Fibroblast of skin of scalp (primary cell): ENCODE measurements at regions not wholly inside any gene's neighbourhood (a gene's known extent, or its start where the extent isn't known, plus 50 kb on each side); places are given as distances from the start of the nearest gene placed in this dataset.
"Not testable (repeated sequence)": the region's sequence is repeated elsewhere in the genome, so short reads cannot be mapped to it uniquely, and the experiment has no call there.

Experiments
- DNase-seq: peaks from one replicate; pipeline ENCODE4 v3.0.0-alpha.2; 2013

GRCh38 chr7:46932676-46933424 lies 649.1 kb downstream of the TNS3 start:
- DNase-seq, result peak; percentile 99

DNA sequence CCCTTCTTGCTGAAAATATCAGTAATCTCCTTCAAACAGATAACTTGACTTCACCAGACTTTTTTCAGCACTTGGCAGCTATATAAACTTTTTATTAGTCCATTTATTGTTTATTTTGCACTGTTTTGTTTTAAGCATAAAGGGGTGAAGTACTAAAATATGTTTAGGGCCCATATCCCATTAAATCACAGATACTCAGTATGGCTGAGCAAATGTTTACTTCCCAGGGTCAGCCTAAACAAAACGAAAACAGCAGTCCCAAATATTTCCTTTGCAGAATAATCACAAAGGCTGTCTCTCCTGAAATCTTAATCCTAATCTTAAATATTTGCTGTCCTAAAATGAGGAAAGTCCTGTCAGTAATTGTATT lies 649.6 kb downstream of the TNS3 start:
- no peak for DNase-seq

- DNase-seq, result peak; percentile 93
Measured at GRCh38 chr7:46930366-46930765, 651.5 kb downstream of the TNS3 start.

DNA sequence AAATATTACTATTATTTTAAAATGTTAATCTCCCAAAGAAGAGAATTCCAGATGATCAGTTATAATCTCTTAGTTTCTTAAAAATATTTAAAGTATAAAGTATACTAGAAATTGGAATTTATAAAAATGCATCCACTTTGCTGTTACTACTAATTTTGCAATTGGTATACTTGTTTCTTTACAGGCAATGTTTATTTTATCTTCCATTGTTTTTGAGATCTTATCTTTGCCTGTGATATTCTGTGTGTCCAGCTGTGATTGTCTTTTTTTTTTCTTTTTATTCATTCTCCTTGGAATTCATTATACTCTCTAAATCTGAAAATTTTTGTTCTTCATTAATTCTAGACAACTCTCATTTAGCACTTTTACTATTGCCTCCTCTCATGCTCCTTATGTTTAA lies 652.6 kb downstream of the TNS3 start:
- DNase-seq, result no peak

DNA sequence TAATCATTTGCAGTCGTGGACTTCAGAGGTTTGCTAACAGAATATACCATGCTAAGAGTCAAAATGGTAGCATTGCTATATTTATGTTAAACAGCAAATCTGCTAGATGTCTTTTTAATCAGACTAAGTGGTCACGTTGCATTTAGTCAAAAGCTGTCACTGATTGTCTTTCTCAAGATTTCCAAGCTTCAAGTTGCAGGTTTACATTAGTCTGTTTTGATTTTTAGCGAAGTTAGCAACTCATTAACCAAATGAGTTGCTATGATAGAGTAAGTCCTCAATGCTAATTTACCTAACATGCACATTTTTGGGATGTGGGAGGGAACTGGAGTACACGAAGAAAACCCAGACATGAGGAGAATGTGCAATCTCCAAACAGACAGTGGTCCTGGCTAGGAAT lies 653.2 kb downstream of the TNS3 start:
- DNase-seq, result no peak

DNA sequence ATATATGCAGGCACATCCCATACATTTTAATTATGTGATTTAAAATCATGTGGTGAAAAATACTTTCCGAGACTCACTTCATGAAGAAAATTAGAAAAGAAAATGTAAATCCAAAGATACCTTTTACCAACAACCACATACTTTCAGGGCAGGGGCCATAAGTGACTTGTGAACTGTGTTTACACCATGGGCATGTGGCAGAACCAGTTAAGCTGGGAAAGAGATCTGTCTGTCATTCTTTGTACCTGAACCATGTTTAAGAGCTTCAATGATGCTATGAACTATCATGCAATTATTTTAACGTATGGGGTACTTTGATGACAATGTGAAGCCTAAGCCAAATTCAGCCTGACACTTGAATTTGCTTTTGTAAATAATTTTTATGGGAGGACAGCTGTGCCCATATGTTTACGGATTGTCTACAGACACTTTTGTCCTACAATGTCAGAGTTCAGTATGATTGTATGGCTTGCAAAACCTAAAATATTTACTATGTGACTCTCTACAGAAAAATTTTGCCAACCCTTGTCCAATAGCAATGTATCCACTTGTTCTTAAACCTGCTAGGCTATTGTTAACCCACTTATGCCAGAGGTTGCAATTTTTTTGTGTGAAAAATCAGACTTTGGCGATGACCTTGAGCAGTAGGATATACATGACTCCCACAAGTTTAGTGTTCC lies 654.6 kb downstream of the TNS3 start:
- no peak for DNase-seq

DNA sequence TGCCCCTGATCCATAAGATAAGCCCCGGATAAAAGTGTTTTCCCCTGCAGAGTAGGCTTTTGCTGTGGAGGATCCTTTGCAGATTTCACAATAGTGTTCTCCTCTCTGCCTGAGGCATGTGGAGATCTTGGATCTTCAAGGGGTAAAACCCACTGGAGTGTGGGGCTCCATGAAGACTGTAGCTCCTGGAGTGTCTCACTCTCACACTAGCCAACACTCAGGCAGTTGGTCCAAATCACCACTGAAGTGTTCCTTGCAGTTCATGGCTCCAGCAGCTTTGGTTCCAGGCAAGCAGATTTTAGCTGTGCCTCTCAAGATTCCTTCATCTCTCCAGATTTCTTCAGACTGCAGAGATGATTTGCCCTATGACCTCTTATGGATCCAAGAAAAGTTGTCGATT lies 665.3 kb downstream of the TNS3 start:
- DNase-seq, result no peak

DNA sequence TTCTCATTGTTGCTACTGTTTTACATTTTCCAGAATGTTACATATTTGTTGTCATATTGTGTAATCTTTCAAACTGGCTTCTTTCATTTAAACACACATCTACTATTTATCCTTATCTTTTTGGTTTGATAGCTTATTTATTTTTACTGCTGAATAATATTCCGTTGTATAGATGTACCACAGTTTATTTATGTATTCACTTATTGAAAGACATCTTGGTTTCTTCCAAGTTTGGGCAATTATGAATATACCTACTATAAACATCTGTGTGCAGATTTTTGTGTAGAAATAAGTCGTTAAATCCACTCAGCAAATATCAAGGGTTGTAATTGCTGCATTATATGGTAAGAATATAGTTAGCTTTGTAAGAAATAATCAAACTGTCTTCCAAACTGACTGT lies 669.2 kb downstream of the TNS3 start:
- DNase-seq, result no peak

GRCh38 chr7:46909601-46910051 lies 672.3 kb downstream of the TNS3 start:
- peak; percentile 91 for DNase-seq

DNA sequence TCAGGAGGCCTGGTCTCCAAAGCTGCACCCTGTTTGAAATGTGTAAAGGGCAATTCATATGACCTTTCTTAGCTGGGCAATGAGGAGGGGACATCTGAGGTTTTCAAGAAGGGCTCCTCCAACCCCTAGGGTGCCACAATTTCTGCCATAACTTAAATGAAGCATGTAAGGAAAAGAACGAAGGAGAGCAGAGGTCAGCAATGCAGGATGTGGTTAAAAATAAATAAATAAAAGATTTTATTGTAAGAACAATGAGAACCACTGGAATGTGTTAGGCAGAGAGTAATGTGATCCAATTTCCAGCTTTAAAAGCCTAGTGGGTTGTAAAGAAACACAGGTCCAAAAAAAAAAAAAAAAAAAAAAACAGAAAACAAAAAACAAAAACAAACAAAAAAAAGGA lies 673.1 kb downstream of the TNS3 start:
- DNase-seq, result peak; percentile 89

- DNase-seq, result not testable (repeated sequence)
Measured at GRCh38 chr7:46904523-46904922, 677.4 kb downstream of the TNS3 start.

- DNase-seq, result no peak
Measured at GRCh38 chr7:46902463-46902862, 679.4 kb downstream of the TNS3 start.

DNA sequence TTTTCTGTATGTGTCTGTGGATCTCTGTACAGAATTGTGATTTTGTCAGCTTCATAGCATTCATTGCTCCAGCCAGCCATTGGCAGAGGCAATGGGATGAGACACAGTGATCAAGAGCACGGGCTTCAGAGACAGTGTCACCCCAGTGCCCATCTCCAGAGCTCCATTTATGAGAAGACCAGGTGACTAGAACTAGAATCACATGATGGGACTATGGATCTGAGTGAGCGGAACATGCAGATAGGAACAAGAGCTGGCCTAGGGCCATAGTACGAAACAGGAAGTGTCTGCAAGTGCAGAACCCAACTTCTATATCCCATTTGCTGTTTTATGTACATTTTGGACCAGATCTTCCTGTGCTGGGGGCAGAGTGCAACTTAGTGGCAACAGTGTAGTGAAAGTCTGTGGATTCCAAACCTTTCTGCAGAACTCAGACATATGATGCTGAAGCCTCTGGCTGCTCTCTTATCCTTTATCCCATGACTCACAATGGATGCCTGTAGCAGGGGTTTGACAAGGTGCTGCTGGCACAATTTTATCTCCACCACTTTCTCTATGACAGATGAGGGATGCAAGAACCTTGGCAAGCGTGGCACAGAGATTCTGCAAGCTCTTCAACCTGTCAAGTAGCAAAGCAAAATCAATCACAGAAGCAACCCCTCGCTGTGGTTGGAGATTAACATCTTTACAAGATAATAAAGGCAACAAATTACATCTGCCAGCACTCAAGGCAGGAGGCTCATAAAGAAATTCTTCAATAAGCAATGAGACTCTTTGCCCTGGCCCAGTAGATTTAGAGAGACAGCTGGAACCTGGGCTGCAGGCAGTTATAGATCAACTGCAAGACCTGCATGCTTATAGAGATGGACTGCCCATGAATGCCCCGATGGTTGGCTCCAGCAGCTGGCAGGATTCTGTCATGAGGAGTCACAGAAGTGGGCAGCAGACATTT lies 681.3 kb downstream of the TNS3 start:
- DNase-seq, result no peak

GRCh38 chr7:46897381-46897780 lies 684.5 kb downstream of the TNS3 start:
- no peak for DNase-seq

GRCh38 chr7:46886669-46887374 lies 695.1 kb downstream of the TNS3 start:
- DNase-seq, result no peak

DNA sequence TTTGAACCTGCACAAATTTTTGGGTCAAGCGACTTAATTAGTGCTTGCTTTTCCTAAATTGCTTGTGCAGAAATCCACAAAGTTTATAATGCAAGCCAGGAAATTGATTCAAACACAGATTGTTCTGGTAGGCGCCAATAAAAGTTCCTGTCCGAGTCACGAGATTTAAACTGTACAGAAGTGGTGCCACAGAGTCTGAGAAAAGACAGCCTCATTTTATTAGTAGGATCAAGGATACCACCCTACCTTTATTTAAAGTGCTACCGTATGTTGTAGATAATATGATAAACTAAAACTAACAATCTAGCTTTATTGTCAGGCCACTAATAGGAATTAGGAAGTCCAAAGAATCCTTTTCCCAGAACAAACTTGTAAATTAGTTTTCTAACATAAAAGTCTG lies 696.7 kb downstream of the TNS3 start:
- no peak for DNase-seq

DNA sequence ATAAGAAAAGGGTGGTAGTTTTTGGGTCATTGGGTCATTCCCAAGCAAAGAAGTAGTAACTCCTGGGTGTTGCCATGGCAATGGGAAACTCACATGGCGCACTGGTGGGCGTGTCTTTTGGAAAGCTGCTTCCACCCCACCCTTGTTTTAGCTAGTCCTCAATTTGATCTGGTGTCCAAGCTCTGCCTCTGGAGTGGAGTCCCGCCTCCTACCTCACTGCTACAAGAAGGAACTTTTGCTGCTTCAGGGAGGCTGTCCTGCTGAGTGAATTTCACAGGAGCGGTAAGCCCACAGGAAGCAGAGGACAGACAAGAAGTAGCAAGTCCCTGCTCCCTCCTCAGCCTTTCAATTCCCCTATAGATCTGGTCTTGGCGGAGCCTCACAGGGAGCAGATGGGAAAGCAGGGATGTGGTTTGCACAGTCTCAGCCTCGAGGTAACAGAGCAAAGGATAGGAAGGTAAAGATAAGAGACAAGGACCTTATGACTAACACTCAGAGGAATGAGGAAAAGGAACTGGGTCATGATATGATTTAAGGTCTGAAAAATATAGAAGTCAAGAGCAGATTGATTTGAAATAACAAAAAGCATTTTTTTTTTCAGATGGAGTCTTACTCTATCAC lies 700.3 kb downstream of the TNS3 start:
- DNase-seq, result no peak

DNA sequence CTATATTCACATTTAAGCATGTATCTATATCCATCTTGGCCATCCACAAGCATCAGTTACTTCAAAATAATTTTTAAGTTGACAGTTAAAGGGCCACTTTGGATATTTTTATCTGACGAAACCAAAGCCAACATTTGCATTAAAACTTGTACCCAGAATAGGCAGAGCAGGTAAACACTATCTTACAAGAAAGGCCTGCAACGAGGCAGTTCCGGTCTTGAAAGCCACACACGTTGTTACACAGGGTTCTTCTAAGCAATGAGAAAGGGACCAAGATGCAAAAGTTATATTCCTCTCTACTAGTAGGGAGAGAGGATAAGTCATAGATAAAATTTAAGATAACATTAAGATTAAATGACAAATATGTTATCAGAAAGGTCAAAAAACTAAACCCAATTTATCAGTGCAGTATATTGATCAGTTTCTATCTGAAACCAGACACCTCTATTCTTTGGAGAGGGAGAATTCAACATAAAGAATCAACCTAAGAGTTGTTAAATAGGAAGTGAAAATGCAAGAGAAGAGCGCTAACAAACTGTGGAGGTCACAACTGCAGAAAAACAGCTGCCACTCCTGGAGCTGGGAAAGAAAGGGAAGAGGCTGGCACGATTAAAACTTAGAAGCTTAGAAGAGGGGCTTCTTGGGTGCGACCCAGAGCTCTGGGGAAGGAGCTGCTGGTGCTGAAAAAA lies 701.3 kb downstream of the TNS3 start:
- DNase-seq, result no peak

DNA sequence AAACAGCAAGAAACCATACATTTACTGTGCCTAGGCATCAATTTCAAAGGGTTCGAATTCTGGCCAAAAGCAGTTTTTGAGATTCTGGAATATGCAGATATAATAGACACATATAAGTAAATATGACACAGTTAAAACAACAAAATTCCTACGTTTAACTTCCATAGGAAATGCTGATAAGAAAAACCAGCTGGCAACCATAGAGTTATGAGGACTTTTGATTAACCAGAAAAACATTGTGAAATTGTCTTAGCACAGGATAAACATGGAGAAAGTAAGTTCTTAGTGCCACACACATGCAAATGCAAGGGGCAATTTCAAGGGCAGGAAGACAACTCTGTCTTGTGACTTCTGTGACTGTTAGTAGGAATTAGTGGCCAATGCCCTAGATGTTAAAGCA lies 702.1 kb downstream of the TNS3 start:
- no peak for DNase-seq

DNA sequence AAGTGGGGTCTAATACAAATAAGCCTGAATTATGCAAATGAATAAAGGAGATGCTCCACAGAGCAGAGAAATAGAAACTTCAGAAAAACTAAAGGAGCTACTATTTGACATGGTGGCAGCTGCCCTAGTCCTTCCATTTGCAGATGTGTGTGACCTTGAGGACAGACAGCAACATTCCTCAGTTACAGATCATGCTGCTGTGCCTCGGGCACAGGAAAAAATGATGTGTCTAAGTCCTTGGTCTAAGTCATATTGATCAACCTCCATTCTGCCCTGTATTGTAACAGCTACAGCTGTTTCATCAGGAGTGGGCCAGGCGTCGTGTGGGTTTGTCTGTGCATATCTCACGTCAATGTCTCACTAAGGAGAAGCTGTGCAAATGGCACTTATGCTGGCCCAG lies 710.4 kb downstream of the TNS3 start:
- DNase-seq, result peak; percentile 43

GRCh38 chr7:46864716-46865115 lies 717.2 kb downstream of the TNS3 start:
- DNase-seq, result peak; percentile 33
